Smooth muscle cell (in vitro differentiated cells): ENCODE measurements at regions not wholly inside any gene's neighbourhood (a gene's known extent, or its start where the extent isn't known, plus 50 kb on each side); places are given as distances from the start of the nearest gene placed in this dataset.
A peak's percentile ranks its signal among the peaks of the same experiment; 100 is the strongest.

Experiments used
- DNase-seq: peaks from one replicate; lab custom pipeline; 2025; ENCODE audit not compliant: unreplicated experiment; lab: John Stamatoyannopoulos, UW
- H2AFZ ChIP-seq: fragments of 200-600 bp; sonication (generic); 2 replicates; pipeline ENCODE4 v1.6.0; 2016; ENCODE audit warnings: antibody characterized with exemption, low read depth, mild to moderate bottlenecking
- H3F3A ChIP-seq: fragments of 200-600 bp; sonication (generic); 2 replicates; pipeline ENCODE4 v1.6.0; 2017; ENCODE audit warnings: antibody characterized with exemption, low read depth
- H3K27ac ChIP-seq: fragments of 200-600 bp; sonication (generic); 2 replicates; pipeline ENCODE4 v1.5.1; 2016; ENCODE audit warnings: low read depth, mild to moderate bottlenecking
- H3K27me3 ChIP-seq: fragments of 200-600 bp; sonication (generic); 2 replicates; pipeline ENCODE4 v1.6.1; 2016; ENCODE audit warnings: low read depth, mild to moderate bottlenecking
- H3K36me3 ChIP-seq: fragments of 200-600 bp; sonication (generic); 2 replicates; pipeline ENCODE4 v1.5.1; 2016; ENCODE audit warnings: low read depth
- H3K4me1 ChIP-seq: fragments of 200-600 bp; sonication (generic); 2 replicates; pipeline ENCODE4 v1.5.1; 2016; ENCODE audit warnings: low read depth
- H3K4me2 ChIP-seq: fragments of 200-600 bp; sonication (generic); 2 replicates; pipeline ENCODE4 v1.6.0; 2016; ENCODE audit warnings: mild to moderate bottlenecking
- H3K4me3 ChIP-seq: fragments of 200-600 bp; sonication (generic); 2 replicates; pipeline ENCODE4 v1.5.1; 2016; ENCODE audit warnings: mild to moderate bottlenecking
- H3K79me2 ChIP-seq: fragments of 200-600 bp; sonication (generic); 2 replicates; pipeline ENCODE4 v1.6.0; 2016; ENCODE audit warnings: low read depth, mild to moderate bottlenecking
- H3K9ac ChIP-seq: fragments of 200-600 bp; sonication (generic); 2 replicates; pipeline ENCODE4 v1.6.0; 2016; ENCODE audit warnings: low read depth
- H3K9me3 ChIP-seq: fragments of 200-600 bp; sonication (generic); replicated peaks from 2 replicates; pipeline ENCODE4 v1.5.1; 2016; ENCODE audit warnings: low read depth
- H4K20me1 ChIP-seq: fragments of 200-600 bp; sonication (generic); 2 replicates; pipeline ENCODE4 v1.6.0; 2016; ENCODE audit warnings: low read depth
- CTCF ChIP-seq: fragments of 200-600 bp; sonication (generic); IDR thresholded peaks from 2 replicates; pipeline ENCODE4 v1.5.1; 2017; ENCODE audit warnings: borderline replicate concordance, mild to moderate bottlenecking, antibody characterized with exemption; ENCODE audit not compliant: insufficient read depth, poor library complexity, severe bottlenecking
- WGBS: methylation state at CpG from one replicate; pipeline ENCODE4 v1.1.7; 2016; ENCODE audit warnings: low lambda C conversion rate; 5-methylcytosine and 5-hydroxymethylcytosine counted together

- Histone ChIP-seq H3K4me2 (no peak overlapping the region), H3K27ac (no peak overlapping the region), H3K79me2 (no peaks in the 10 kb centered on the region), H3K36me3 (no peaks in the 10 kb centered on the region), H3F3A (no peaks in the 10 kb centered on the region), H3K9me3 (no peaks in the 10 kb centered on the region), H3K9ac (no peak overlapping the region), H3K27me3 (no peaks in the 10 kb centered on the region), H3K4me3 (no peak overlapping the region), H3K4me1 (peaks cover 4% of the 10 kb centered on the region), H4K20me1 (no peaks in the 10 kb centered on the region), H2AFZ (peak overlapping the region; percentile 23)
- WGBS = 87% methylated on average over 1 of the region's 1 CpG
- no peak for TF ChIP-seq CTCF
- DNase-seq = no peak
These were observed 354.8 kb upstream of the KCND2 start for GRCh38 chr7:119918185-119918584.

GRCh38 chr7:119919986-119920385, 353.0 kb upstream of the KCND2 start:
- TF ChIP-seq CTCF = no peak
- Histone ChIP-seq H3K27ac (no peak overlapping the region), H3K27me3 (no peaks in the 10 kb centered on the region), H3K4me2 (no peak overlapping the region), H3K36me3 (no peaks in the 10 kb centered on the region), H3K9me3 (no peaks in the 10 kb centered on the region), H3K79me2 (no peaks in the 10 kb centered on the region), H2AFZ (no peak overlapping the region), H4K20me1 (no peaks in the 10 kb centered on the region), H3K9ac (no peak overlapping the region), H3K4me3 (no peak overlapping the region), H3F3A (no peaks in the 10 kb centered on the region), H3K4me1 (peaks cover 4% of the 10 kb centered on the region)
- DNase-seq = no peak

DNA sequence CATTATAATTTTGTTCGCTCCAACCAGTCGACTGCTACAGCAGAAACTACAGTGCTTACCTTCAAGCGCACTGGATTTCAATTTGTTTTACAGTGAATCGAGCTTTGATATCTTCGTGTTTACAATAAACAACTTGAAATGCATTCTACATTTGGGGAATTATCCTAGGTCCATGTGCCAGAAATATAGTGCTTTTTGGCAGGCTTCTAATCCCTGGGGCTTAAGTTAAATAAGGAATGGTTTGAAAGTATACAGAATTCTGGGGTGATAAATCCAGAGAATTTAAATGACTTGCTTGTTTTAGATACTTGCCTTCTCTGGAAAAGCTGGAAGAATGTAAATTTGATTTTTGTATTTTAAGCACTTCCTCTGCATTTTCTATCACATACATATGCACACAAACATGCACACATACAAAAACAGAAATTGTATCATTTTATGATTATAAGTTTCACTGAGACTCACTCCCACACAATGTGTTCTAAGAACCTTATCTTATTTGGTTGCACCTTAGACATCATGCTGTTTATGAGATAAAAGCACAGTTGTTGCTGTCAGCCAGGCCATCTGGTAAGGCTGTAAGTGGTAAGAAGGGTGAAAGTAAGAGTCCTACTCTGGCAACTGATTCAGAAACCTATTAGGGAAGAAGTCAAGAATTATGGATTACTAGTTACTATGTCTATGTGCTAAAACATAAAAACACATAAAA, 347.2 kb upstream of the KCND2 start:
- WGBS = 62% methylated on average over 5 of the region's 5 CpGs
- DNase-seq = no peak
- H3K4me2 ChIP-seq = peak overlapping the region; percentile 49
- no peak overlapping the region for H3K9ac ChIP-seq
- peaks cover 4% of the 10 kb centered on the region for H3K4me1 ChIP-seq
- no peak overlapping the region for H2AFZ ChIP-seq
- H3K4me3 ChIP-seq = no peak overlapping the region
- H3F3A ChIP-seq = no peaks in the 10 kb centered on the region
- no peaks in the 10 kb centered on the region for H3K27me3 ChIP-seq
- H3K36me3 ChIP-seq = no peaks in the 10 kb centered on the region
- no peaks in the 10 kb centered on the region for H3K9me3 ChIP-seq
- H3K79me2 ChIP-seq = no peaks in the 10 kb centered on the region
- TF ChIP-seq CTCF = no peak
- no peak overlapping the region for H3K27ac ChIP-seq
- H4K20me1 ChIP-seq = no peaks in the 10 kb centered on the region

DNA sequence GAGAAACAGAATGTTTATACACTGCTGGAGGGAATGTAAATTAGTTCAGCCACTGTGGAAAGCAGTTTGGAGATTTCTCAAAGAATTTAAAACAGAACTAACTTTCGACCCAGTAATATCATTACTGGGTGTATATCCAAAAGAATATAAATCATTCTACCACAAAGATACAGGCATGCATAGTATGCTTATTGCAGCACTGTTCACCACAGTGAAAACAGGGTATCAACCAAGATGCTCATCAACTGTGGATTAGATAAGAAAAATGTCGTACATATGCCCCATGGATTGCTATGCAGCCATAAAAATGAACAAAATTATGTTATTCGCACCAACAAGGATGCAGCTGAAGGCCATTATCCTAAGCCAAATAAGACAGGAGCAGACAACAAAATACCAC, 343.1 kb upstream of the KCND2 start:
- Histone ChIP-seq H3K36me3 (no peaks in the 10 kb centered on the region), H2AFZ (no peak overlapping the region), H3K4me2 (no peak overlapping the region), H4K20me1 (no peaks in the 10 kb centered on the region), H3K4me1 (peaks cover 4% of the 10 kb centered on the region), H3K27ac (no peak overlapping the region), H3K79me2 (no peaks in the 10 kb centered on the region), H3K27me3 (no peaks in the 10 kb centered on the region), H3K9me3 (no peaks in the 10 kb centered on the region), H3K4me3 (no peak overlapping the region), H3F3A (no peaks in the 10 kb centered on the region), H3K9ac (no peak overlapping the region)
- WGBS = 64% methylated on average over 3 of the region's 3 CpGs
- TF ChIP-seq CTCF = no peak
- no peak for DNase-seq
